IMR-90 (cell line): ENCODE measurements at regions not wholly inside any gene's neighbourhood (a gene's known extent, or its start where the extent isn't known, plus 50 kb on each side); places are given as distances from the start of the nearest gene placed in this dataset.

Experiments used
- ATAC-seq: fragments of 200-7000 bp; cut with Tn5 transposase; 2 replicates; pipeline ENCODE4 v1.9.1; 2020; ENCODE audit warnings: low read depth, mild to moderate bottlenecking, moderate library complexity
- BruUV-seq: library from RNA; stranded (reverse); fragments of 400-500 nt; replicated peaks from 2 replicates; lab custom pipeline; 2021; lab: Mats Ljungman, UMichigan
- CTCF ChIA-PET: fragments of 300-600 bp; formaldehyde crosslinking; extraction: SDS; loops from one replicate; lab custom pipeline; 2021; ENCODE audit warnings: antibody characterized with exemption; lab: Yijun Ruan, JAX
- POLR2A ChIA-PET: fragments of 300-600 bp; sonication (Branson Sonifier 250); formaldehyde crosslinking; loops from one replicate; lab custom pipeline; 2022; ENCODE audit warnings: antibody characterized with exemption; ENCODE audit not compliant: unreplicated experiment; lab: Charles Lee
- DNase-seq: peaks from one replicate; pipeline ENCODE4 v3.0.0; 2013
- H2AFZ ChIP-seq: replicated peaks from 2 replicates; pipeline ENCODE3; 2013; ENCODE audit warnings: low read length, mild to moderate bottlenecking; ENCODE audit not compliant: poor library complexity
- H2AK5ac ChIP-seq: 2 replicates; pipeline ENCODE4 v1.6.1; 2013; ENCODE audit warnings: low read depth, low read length, inconsistent platforms
- H2AK9ac ChIP-seq: replicated peaks from 2 replicates; pipeline ENCODE3; 2013; ENCODE audit warnings: mild to moderate bottlenecking, low read depth, low read length, moderate library complexity; ENCODE audit not compliant: poor library complexity
- H2BK120ac ChIP-seq: 2 replicates; pipeline ENCODE4 v1.6.1; 2013; ENCODE audit warnings: low read depth, low read length, inconsistent platforms
- H2BK15ac ChIP-seq: 3 replicates; pipeline ENCODE4 v1.6.1; 2013; ENCODE audit warnings: low read depth, low read length, inconsistent platforms
- H2BK20ac ChIP-seq: 2 replicates; pipeline ENCODE4 v1.6.1; 2013; ENCODE audit warnings: low read depth, mild to moderate bottlenecking, inconsistent platforms, low read length, moderate library complexity
- H2BK5ac ChIP-seq: 2 replicates; pipeline ENCODE4 v1.6.1; 2013; ENCODE audit warnings: mild to moderate bottlenecking, low read depth, low read length, inconsistent platforms; ENCODE audit not compliant: poor library complexity, severe bottlenecking
- H3K14ac ChIP-seq: replicated peaks from 2 replicates; pipeline ENCODE4 v1.6.1; 2013; ENCODE audit warnings: low read depth, low read length, inconsistent platforms
- H3K18ac ChIP-seq: 2 replicates; pipeline ENCODE4 v1.6.1; 2013; ENCODE audit warnings: low read depth, low read length, control low read depth
- H3K23ac ChIP-seq: 2 replicates; pipeline ENCODE4 v1.6.1; 2013; ENCODE audit warnings: low read depth, low read length, inconsistent platforms
- H3K27ac ChIP-seq: 2 replicates; pipeline ENCODE4 v1.5.1; 2013; ENCODE audit warnings: mild to moderate bottlenecking, control low read depth, low read length; ENCODE audit not compliant: insufficient read depth
- H3K27me3 ChIP-seq: 2 replicates; pipeline ENCODE4 v1.6.1; 2013; ENCODE audit warnings: low read length; ENCODE audit not compliant: control insufficient read depth, insufficient read depth
- H3K36me3 ChIP-seq: 2 replicates; pipeline ENCODE4 v1.6.1; 2013; ENCODE audit warnings: low read length, mixed read lengths; ENCODE audit not compliant: control insufficient read depth, insufficient read depth
- H3K4ac ChIP-seq: 2 replicates; pipeline ENCODE4 v1.6.1; 2013; ENCODE audit warnings: low read depth, low read length, inconsistent platforms
- H3K4me1 ChIP-seq: 2 replicates; pipeline ENCODE4 v1.6.1; 2013; ENCODE audit warnings: low read length, mixed read lengths; ENCODE audit not compliant: control insufficient read depth, insufficient read depth
- H3K4me2 ChIP-seq: 2 replicates; pipeline ENCODE4 v1.6.1; 2013; ENCODE audit warnings: low read depth, mild to moderate bottlenecking, control low read depth, low read length, moderate library complexity
- H3K4me3 ChIP-seq: 2 replicates; pipeline ENCODE4 v1.5.1; 2013; ENCODE audit warnings: low read depth, mild to moderate bottlenecking, control low read depth, low read length, moderate library complexity; ENCODE audit not compliant: insufficient read depth
- H3K56ac ChIP-seq: 2 replicates; pipeline ENCODE4 v1.6.1; 2013; ENCODE audit warnings: low read length, inconsistent platforms; ENCODE audit not compliant: insufficient read depth; ENCODE audit errors: extremely low read depth
- H3K79me1 ChIP-seq, 2 experiments: 2 replicates each; pipeline ENCODE4 v1.6.1; 2013; ENCODE audit warnings: low read length in 2 of 2, inconsistent platforms in 1 of 2, low read depth in 1 of 2
- H3K9ac ChIP-seq: 2 replicates; pipeline ENCODE4 v1.6.1; 2013; ENCODE audit warnings: low read depth, low read length, control low read depth
- H3K9me1 ChIP-seq: 2 replicates; pipeline ENCODE4 v1.6.1; 2013; ENCODE audit warnings: low read length, inconsistent platforms; ENCODE audit not compliant: insufficient read depth
- H3K9me3 ChIP-seq: 2 replicates; pipeline ENCODE4 v1.6.1; 2013; ENCODE audit warnings: low read length; ENCODE audit not compliant: control insufficient read depth, insufficient read depth
- H4K20me1 ChIP-seq: 2 replicates; pipeline ENCODE4 v1.6.1; 2013; ENCODE audit warnings: low read length, inconsistent platforms; ENCODE audit not compliant: insufficient read depth
- H4K5ac ChIP-seq: 2 replicates; pipeline ENCODE4 v1.6.1; 2013; ENCODE audit warnings: mild to moderate bottlenecking, low read depth, low read length, control low read depth
- H4K8ac ChIP-seq, 2 experiments: 2 replicates each; pipeline ENCODE4 v1.6.1; 2013; ENCODE audit warnings: low read depth in 2 of 2, low read length in 2 of 2, control low read depth in 1 of 2, inconsistent platforms in 1 of 2
- H4K91ac ChIP-seq: 2 replicates; pipeline ENCODE4 v1.6.1; 2013; ENCODE audit warnings: low read depth, low read length, inconsistent platforms; ENCODE audit not compliant: insufficient read depth
- BHLHE40 ChIP-seq: fragments of 150-350 bp; IDR thresholded peaks from 2 replicates; pipeline ENCODE4 v1.6.1; 2016; ENCODE audit warnings: mild to moderate bottlenecking, low read depth, low read length
- CEBPB ChIP-seq: IDR thresholded peaks from 2 replicates; pipeline ENCODE4 v1.6.1; 2012; ENCODE audit warnings: low read depth, low read length, improper control_type of control experiment
- FOS ChIP-seq: fragments of 150-350 bp; IDR thresholded peaks from 2 replicates; pipeline ENCODE4 v1.6.1; 2016; ENCODE audit warnings: low read depth, low read length
- MAZ ChIP-seq: IDR thresholded peaks from 2 replicates; pipeline ENCODE4 v1.6.1; 2012; ENCODE audit warnings: low read depth, mild to moderate bottlenecking, low read length, improper control_type of control experiment, moderate library complexity, borderline replicate concordance
- MXI1 ChIP-seq: IDR thresholded peaks from 2 replicates; pipeline ENCODE4 v1.6.1; 2012; ENCODE audit warnings: low read depth, mild to moderate bottlenecking, low read length, moderate library complexity, borderline replicate concordance
- POLR2A ChIP-seq: IDR thresholded peaks from 2 replicates; pipeline ENCODE4 v1.6.1; 2012; ENCODE audit warnings: mild to moderate bottlenecking, low read depth, low read length
- RAD21 ChIP-seq: IDR thresholded peaks from 2 replicates; pipeline ENCODE4 v1.6.1; 2012; ENCODE audit warnings: low read length, improper control_type of control experiment
- RFX5 ChIP-seq: IDR thresholded peaks from 2 replicates; pipeline ENCODE4 v1.8.0; 2012; ENCODE audit warnings: low read depth, mild to moderate bottlenecking, low read length, moderate library complexity
- SMC3 ChIP-seq: fragments of 150-350 bp; IDR thresholded peaks from 2 replicates; pipeline ENCODE4 v1.6.1; 2016; ENCODE audit warnings: low read depth, mild to moderate bottlenecking, antibody characterized with exemption, low read length, moderate library complexity
- WGBS, 2 experiments: methylation state at CpG; one replicate each; pipeline versions ENCODE4 v1.1.5 to v1.1.7; 2013; ENCODE audit warnings: missing lambda C conversion rate in 2 of 2; ENCODE audit not compliant: insufficient read length in 1 of 2; ENCODE audit errors: extremely low coverage in 2 of 2; 5-methylcytosine and 5-hydroxymethylcytosine counted together
- dilution Hi-C: fragments of 300-500 bp; cut with HindIII; formaldehyde crosslinking; loops from one replicate; pipeline ENCODE4 v1.14.3; 2018; ENCODE audit warnings: low sequenced_read_pairs; ENCODE audit not compliant: unreplicated experiment
- in situ Hi-C: fragments of 300-500 bp; cut with MboI; formaldehyde crosslinking; loops from 3 replicates; pipeline ENCODE4 v1.14.3; 2019; ENCODE audit warnings: low sequenced_read_pairs, inconsistent platforms, mixed read lengths
- intact Hi-C: fragments of 100-400 bp; cut with micrococcal nuclease; formaldehyde crosslinking; loops from 2 replicates; pipeline ENCODE4 v1.10.0; 2022
- TF ChIP-seq, protein P1 (sequence below): conservative IDR thresholded peaks from 2 replicates; pipeline ENCODE4 v1.5.1; 2012; ENCODE audit warnings: mild to moderate bottlenecking, low read depth, low read length, improper control_type of control experiment

DNA sequence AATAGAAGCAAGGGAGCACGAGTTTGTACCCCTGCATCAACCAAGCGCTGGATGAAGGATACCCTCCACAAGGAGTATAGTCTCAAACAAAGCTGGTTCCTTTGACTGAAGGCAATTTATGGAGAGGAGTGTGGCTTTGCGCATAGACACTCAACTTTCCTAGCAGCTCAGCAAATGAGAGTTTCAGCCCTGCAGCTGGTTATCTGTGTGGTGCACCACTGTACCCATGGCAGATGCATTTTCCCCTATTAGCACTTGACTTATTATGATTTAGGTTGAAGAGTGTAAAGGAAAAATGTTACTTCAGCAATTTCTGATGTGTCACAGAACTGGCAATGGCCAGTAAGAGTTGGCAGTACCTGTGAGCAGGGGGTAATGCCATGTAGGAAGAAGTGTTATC lies 440.1 kb upstream of the LINC00305 start:
- Histone ChIP-seq H4K20me1 (no peaks in the 10 kb centered on the region), H3K18ac (no peak overlapping the region), H3K14ac (no peak overlapping the region), H2AFZ (no peak overlapping the region), H3K79me1 (no peaks in the 10 kb centered on the region), H3K36me3 (no peaks in the 10 kb centered on the region), H3K4me2 (no peak overlapping the region), H3K56ac (no peak overlapping the region), H3K23ac (no peak overlapping the region), H2BK20ac (no peak overlapping the region), H3K27ac (no peak overlapping the region), H3K9ac (no peak overlapping the region), H3K4me3 (no peak overlapping the region), H3K4ac (no peak overlapping the region), H3K4me1 (no peaks in the 10 kb centered on the region), H2BK5ac (no peak overlapping the region), H2AK5ac (no peak overlapping the region), H4K8ac (no peak overlapping the region), H3K27me3 (no peaks in the 10 kb centered on the region), H4K5ac (no peak overlapping the region), H2BK120ac (no peak overlapping the region), H3K9me3 (peaks cover 12% of the 10 kb centered on the region; the same call in 1 of the 2 replicates), H3K9me1 (no peaks in the 10 kb centered on the region), H2BK15ac (no peak overlapping the region), H4K91ac (no peak overlapping the region), H2AK9ac (no peak overlapping the region)
- intact Hi-C loops (no loop called here), in situ Hi-C loops (no loop called here), dilution Hi-C loops (no loop called here)
- CTCF ChIA-PET, result no interaction called here
- no CpG with 5 or more reads among the region's 3 CpGs for WGBS, 2 experiments
- POLR2A ChIA-PET, result no interaction called here
- no peak for DNase-seq
- no TSS peak for BruUV-seq
- TF ChIP-seq MAZ (no peak), FOS (no peak), CEBPB (no peak), MXI1 (no peak), RAD21 (no peak), POLR2A (no peak), BHLHE40 (no peak), SMC3 (no peak), RFX5 (no peak)
- TF ChIP-seq, protein P1, sequence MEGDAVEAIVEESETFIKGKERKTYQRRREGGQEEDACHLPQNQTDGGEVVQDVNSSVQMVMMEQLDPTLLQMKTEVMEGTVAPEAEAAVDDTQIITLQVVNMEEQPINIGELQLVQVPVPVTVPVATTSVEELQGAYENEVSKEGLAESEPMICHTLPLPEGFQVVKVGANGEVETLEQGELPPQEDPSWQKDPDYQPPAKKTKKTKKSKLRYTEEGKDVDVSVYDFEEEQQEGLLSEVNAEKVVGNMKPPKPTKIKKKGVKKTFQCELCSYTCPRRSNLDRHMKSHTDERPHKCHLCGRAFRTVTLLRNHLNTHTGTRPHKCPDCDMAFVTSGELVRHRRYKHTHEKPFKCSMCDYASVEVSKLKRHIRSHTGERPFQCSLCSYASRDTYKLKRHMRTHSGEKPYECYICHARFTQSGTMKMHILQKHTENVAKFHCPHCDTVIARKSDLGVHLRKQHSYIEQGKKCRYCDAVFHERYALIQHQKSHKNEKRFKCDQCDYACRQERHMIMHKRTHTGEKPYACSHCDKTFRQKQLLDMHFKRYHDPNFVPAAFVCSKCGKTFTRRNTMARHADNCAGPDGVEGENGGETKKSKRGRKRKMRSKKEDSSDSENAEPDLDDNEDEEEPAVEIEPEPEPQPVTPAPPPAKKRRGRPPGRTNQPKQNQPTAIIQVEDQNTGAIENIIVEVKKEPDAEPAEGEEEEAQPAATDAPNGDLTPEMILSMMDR, result no peak
- ATAC-seq, result no peak
